WTC11 (cell line): ENCODE measurements at regions not wholly inside any gene's neighbourhood (a gene's known extent, or its start where the extent isn't known, plus 50 kb on each side); places are given as distances from the start of the nearest gene placed in this dataset.

Source experiments
- ATAC-seq: fragments of 200-7000 bp; cut with Tn5 transposase; 2 replicates; pipeline ENCODE4 v1.10.0; 2021; ENCODE audit warnings: mild to moderate bottlenecking, moderate library complexity
- CTCF ChIA-PET: fragments of 300-600 bp; sonication (Branson Sonifier 250); formaldehyde crosslinking; loops from one replicate; lab custom pipeline; 2021; ENCODE audit warnings: antibody characterized with exemption; lab: Charles Lee
- POLR2A ChIA-PET: fragments of 350-600 bp; sonication (Branson Sonifier 250); formaldehyde crosslinking; loops from one replicate; lab custom pipeline; 2021; ENCODE audit warnings: antibody characterized with exemption; lab: Charles Lee
- DNase-seq: peaks from one replicate; pipeline ENCODE4 v3.0.0; 2021; ENCODE audit warnings: low spot score
- H3K27ac Mint-ChIP-seq: 2 replicates; pipeline ENCODE4 v1.8.0; 2021; ENCODE audit warnings: mixed read lengths
- H3K27me3 Mint-ChIP-seq: 2 replicates; pipeline ENCODE4 v1.8.0; 2021; ENCODE audit warnings: low read depth, mild to moderate bottlenecking, moderate library complexity, mixed read lengths
- H3K36me3 Mint-ChIP-seq: 2 replicates; pipeline ENCODE4 v1.8.0; 2021; ENCODE audit warnings: mixed read lengths
- H3K4me1 Mint-ChIP-seq: 2 replicates; pipeline ENCODE4 v1.8.0; 2022; ENCODE audit warnings: mixed read lengths
- H3K4me3 Mint-ChIP-seq: 2 replicates; pipeline ENCODE4 v1.8.0; 2021; ENCODE audit warnings: mild to moderate bottlenecking, moderate library complexity, mixed read lengths
- H3K9me3 Mint-ChIP-seq: 2 replicates; pipeline ENCODE4 v1.8.0; 2021; ENCODE audit warnings: mixed read lengths
- ATF1 ChIP-seq: sonication (generic); formaldehyde crosslinking; IDR thresholded peaks from 2 replicates; pipeline ENCODE4 v1.8.1; 2023; ENCODE audit warnings: mild to moderate bottlenecking, moderate library complexity, missing genetic modification reagents
- CREM ChIP-seq: sonication (generic); formaldehyde crosslinking; IDR thresholded peaks from 2 replicates; pipeline ENCODE4 v1.8.1; 2022; ENCODE audit warnings: mild to moderate bottlenecking, missing genetic modification reagents, moderate library complexity
- GABPB1 ChIP-seq: sonication (generic); formaldehyde crosslinking; IDR thresholded peaks from 2 replicates; pipeline ENCODE4 v1.8.1; 2023; ENCODE audit warnings: mild to moderate bottlenecking, missing genetic modification reagents
- NR2C2 ChIP-seq: sonication (generic); formaldehyde crosslinking; IDR thresholded peaks from 2 replicates; pipeline ENCODE4 v1.8.0; 2022; ENCODE audit warnings: mild to moderate bottlenecking, missing genetic modification reagents
- NR3C1 ChIP-seq: sonication (generic); formaldehyde crosslinking; conservative IDR thresholded peaks from 2 replicates; pipeline ENCODE4 v1.8.1; 2023; ENCODE audit warnings: low read depth, mild to moderate bottlenecking, missing genetic modification reagents
- OVOL2 ChIP-seq: fragments of 250-450 bp; sonication (Bioruptor Pico); IDR thresholded peaks from 2 replicates; pipeline ENCODE4 v1.9.0; 2021; ENCODE audit warnings: mild to moderate bottlenecking, borderline replicate concordance
- RORB ChIP-seq: fragments of 250-450 bp; sonication (Bioruptor Pico); IDR thresholded peaks from 2 replicates; pipeline ENCODE4 v1.9.0; 2021; ENCODE audit warnings: mild to moderate bottlenecking
- SMAD4 ChIP-seq: sonication (generic); formaldehyde crosslinking; IDR thresholded peaks from 2 replicates; pipeline ENCODE4 v1.8.0; 2022; ENCODE audit warnings: mild to moderate bottlenecking, missing genetic modification reagents
- SOX15 ChIP-seq: fragments of 250-450 bp; sonication (Bioruptor Pico); IDR thresholded peaks from 2 replicates; pipeline ENCODE4 v1.9.0; 2021; ENCODE audit warnings: mild to moderate bottlenecking
- SP1 ChIP-seq: sonication (generic); formaldehyde crosslinking; conservative IDR thresholded peaks from 2 replicates; pipeline ENCODE4 v1.8.1; 2022; ENCODE audit warnings: missing genetic modification reagents
- TEAD1 ChIP-seq: sonication (generic); formaldehyde crosslinking; IDR thresholded peaks from 2 replicates; pipeline ENCODE4 v1.8.0; 2022; ENCODE audit warnings: mild to moderate bottlenecking, missing genetic modification reagents
- ZNF219 ChIP-seq: sonication (generic); formaldehyde crosslinking; IDR thresholded peaks from 2 replicates; pipeline ENCODE4 v1.8.0; 2023; ENCODE audit warnings: missing genetic modification reagents, mild to moderate bottlenecking, borderline replicate concordance
- ZNF232 ChIP-seq: sonication (generic); formaldehyde crosslinking; IDR thresholded peaks from 2 replicates; pipeline ENCODE4 v1.8.0; 2022; ENCODE audit warnings: mild to moderate bottlenecking, missing genetic modification reagents
- ZNF396 ChIP-seq: fragments of 250-450 bp; sonication (Bioruptor Pico); IDR thresholded peaks from 2 replicates; pipeline ENCODE4 v1.8.0; 2021; ENCODE audit warnings: mild to moderate bottlenecking, moderate library complexity, borderline replicate concordance
- TF ChIP-seq, protein P1 (sequence below): fragments of 250-450 bp; sonication (Bioruptor Pico); IDR thresholded peaks from 2 replicates; pipeline ENCODE4 v1.9.0; 2021; ENCODE audit warnings: mild to moderate bottlenecking
- TF ChIP-seq, protein P2 (sequence below): sonication (generic); formaldehyde crosslinking; IDR thresholded peaks from 2 replicates; pipeline ENCODE4 v1.8.0; 2022; ENCODE audit warnings: missing genetic modification reagents
- TF ChIP-seq, protein P3 (sequence below): sonication (generic); formaldehyde crosslinking; IDR thresholded peaks from 2 replicates; pipeline ENCODE4 v1.8.0; 2023; ENCODE audit warnings: missing genetic modification reagents
- TF ChIP-seq, protein P4 (sequence below): sonication (generic); formaldehyde crosslinking; IDR thresholded peaks from 2 replicates; pipeline ENCODE4 v1.8.1; 2022; ENCODE audit warnings: mild to moderate bottlenecking, missing genetic modification reagents, moderate library complexity, borderline replicate concordance
- TF ChIP-seq, protein P5 (sequence below): fragments of 250-450 bp; sonication (Bioruptor Pico); conservative IDR thresholded peaks from 2 replicates; pipeline ENCODE4 v1.9.0; 2021; ENCODE audit warnings: mild to moderate bottlenecking
- TF ChIP-seq, protein P6 (sequence below): sonication (generic); formaldehyde crosslinking; IDR thresholded peaks from 2 replicates; pipeline ENCODE4 v1.8.1; 2022; ENCODE audit warnings: mild to moderate bottlenecking, moderate library complexity, missing genetic modification reagents
- TF ChIP-seq, protein P7 (sequence below): sonication (generic); formaldehyde crosslinking; IDR thresholded peaks from 2 replicates; pipeline ENCODE4 v1.8.1; 2023; ENCODE audit warnings: mild to moderate bottlenecking, missing genetic modification reagents, moderate library complexity

DNA sequence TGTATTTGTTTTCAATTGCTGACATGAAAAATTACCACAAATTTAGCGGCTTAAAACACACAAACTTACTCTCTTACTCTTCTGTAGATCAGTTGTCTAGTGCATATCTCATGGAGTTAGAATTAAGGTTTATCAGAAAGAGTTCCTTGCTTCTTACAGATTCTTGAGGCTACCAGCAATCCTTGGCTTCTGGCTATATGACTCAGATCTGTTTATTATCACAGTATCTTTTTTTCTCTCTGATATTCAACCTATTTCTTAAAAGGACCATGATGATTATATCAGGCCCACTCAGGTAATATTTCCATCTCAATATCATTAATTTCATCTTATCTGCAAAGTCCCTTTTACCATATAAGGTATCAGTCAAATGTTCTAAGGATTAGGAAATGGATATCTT is 263.5 kb upstream of the BCHE start:
- H3K36me3 Mint-ChIP-seq, result no peaks in the 10 kb centered on the region
- DNase-seq (no peak), ATAC-seq (no peak)
- no peaks in the 10 kb centered on the region for H3K4me1 Mint-ChIP-seq
- POLR2A ChIA-PET, result no interaction called here
- no peak overlapping the region for H3K27ac Mint-ChIP-seq
- H3K4me3 Mint-ChIP-seq, result no peak overlapping the region
- no peak for TF ChIP-seq OVOL2
- no peak for TF ChIP-seq CREM (CRISPR knock-in tag)
- no peak for TF ChIP-seq ZNF232 (CRISPR knock-in tag)
- TF ChIP-seq RORB, result no peak
- no peak for TF ChIP-seq TEAD1
- TF ChIP-seq, protein P1, sequence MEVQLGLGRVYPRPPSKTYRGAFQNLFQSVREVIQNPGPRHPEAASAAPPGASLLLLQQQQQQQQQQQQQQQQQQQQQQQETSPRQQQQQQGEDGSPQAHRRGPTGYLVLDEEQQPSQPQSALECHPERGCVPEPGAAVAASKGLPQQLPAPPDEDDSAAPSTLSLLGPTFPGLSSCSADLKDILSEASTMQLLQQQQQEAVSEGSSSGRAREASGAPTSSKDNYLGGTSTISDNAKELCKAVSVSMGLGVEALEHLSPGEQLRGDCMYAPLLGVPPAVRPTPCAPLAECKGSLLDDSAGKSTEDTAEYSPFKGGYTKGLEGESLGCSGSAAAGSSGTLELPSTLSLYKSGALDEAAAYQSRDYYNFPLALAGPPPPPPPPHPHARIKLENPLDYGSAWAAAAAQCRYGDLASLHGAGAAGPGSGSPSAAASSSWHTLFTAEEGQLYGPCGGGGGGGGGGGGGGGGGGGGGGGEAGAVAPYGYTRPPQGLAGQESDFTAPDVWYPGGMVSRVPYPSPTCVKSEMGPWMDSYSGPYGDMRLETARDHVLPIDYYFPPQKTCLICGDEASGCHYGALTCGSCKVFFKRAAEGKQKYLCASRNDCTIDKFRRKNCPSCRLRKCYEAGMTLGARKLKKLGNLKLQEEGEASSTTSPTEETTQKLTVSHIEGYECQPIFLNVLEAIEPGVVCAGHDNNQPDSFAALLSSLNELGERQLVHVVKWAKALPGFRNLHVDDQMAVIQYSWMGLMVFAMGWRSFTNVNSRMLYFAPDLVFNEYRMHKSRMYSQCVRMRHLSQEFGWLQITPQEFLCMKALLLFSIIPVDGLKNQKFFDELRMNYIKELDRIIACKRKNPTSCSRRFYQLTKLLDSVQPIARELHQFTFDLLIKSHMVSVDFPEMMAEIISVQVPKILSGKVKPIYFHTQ (CRISPR knock-in tag), result no peak
- TF ChIP-seq ZNF219 (CRISPR knock-in tag), result no peak
- TF ChIP-seq SP1 (CRISPR knock-in tag), result no peak
- TF ChIP-seq, protein P2, sequence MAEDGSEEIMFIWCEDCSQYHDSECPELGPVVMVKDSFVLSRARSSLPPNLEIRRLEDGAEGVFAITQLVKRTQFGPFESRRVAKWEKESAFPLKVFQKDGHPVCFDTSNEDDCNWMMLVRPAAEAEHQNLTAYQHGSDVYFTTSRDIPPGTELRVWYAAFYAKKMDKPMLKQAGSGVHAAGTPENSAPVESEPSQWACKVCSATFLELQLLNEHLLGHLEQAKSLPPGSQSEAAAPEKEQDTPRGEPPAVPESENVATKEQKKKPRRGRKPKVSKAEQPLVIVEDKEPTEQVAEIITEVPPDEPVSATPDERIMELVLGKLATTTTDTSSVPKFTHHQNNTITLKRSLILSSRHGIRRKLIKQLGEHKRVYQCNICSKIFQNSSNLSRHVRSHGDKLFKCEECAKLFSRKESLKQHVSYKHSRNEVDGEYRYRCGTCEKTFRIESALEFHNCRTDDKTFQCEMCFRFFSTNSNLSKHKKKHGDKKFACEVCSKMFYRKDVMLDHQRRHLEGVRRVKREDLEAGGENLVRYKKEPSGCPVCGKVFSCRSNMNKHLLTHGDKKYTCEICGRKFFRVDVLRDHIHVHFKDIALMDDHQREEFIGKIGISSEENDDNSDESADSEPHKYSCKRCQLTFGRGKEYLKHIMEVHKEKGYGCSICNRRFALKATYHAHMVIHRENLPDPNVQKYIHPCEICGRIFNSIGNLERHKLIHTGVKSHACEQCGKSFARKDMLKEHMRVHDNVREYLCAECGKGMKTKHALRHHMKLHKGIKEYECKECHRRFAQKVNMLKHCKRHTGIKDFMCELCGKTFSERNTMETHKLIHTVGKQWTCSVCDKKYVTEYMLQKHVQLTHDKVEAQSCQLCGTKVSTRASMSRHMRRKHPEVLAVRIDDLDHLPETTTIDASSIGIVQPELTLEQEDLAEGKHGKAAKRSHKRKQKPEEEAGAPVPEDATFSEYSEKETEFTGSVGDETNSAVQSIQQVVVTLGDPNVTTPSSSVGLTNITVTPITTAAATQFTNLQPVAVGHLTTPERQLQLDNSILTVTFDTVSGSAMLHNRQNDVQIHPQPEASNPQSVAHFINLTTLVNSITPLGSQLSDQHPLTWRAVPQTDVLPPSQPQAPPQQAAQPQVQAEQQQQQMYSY, result no peak
- H3K9me3 Mint-ChIP-seq, result no peaks in the 10 kb centered on the region
- no peaks in the 10 kb centered on the region for H3K27me3 Mint-ChIP-seq
- CTCF ChIA-PET, result no interaction called here

DNA sequence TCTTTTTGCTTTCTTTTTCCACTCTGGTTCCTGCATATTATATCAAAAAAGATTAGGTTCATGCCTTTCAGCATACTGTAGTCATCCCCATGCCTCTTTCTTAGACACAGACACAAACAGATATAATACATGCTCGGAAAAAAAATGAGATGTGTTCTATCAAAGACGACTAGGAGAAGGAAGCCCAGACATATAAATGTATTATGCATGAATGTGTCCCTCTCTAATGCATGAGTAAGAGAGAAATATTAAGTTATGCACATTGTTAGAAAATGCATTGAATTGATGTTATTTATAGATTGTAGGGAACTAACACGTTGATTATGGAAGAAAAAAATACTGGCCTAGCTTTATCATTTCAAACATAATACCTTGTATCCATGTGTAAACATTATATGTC is 252.4 kb upstream of the BCHE start:
- H3K27me3 Mint-ChIP-seq, result no peaks in the 10 kb centered on the region
- H3K4me1 Mint-ChIP-seq, result peaks cover 10% of the 10 kb centered on the region
- H3K27ac Mint-ChIP-seq, result no peak overlapping the region
- DNase-seq, result no peak
- ATAC-seq, result no peak
- TF ChIP-seq SOX15 (no peak), NR3C1 (CRISPR knock-in tag) (no peak), ATF1 (no peak), CREM (CRISPR knock-in tag) (no peak)
- ChIA-PET POLR2A (no interaction called here), CTCF (no interaction called here)
- no peaks in the 10 kb centered on the region for H3K9me3 Mint-ChIP-seq
- H3K4me3 Mint-ChIP-seq, result no peak overlapping the region
- no peaks in the 10 kb centered on the region for H3K36me3 Mint-ChIP-seq

DNA sequence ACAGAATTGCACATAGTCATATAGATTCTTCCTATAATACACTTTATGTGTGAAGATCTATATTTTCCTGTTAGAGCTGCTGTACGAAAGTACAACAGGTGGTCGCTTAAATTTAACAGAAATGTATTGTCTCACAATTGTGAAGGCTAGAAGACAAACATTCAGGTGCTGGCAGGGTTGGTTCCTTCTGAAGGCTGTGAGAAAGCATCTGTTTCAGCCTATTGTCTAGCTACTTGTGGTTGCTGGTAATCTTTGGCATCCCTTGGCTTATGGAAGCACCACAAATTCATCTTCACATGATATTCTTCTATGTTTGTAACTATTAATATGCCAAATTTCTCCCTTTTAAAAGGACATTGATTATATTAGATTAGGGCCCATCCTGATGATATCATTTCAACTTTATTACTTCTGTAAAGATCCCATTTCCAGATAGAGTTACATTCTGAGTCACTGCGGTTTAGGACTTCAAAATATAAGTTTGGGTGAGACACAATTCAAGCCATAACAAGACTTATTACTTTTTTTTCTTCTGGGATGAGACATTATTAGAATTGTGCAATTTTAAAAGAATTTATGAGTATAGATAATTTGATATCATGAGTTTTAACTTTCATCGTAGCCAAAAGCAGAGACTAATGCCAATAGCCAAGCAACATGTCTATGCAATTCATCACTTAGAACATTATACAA is 248.1 kb upstream of the BCHE start:
- Mint-ChIP-seq H3K36me3 (no peaks in the 10 kb centered on the region), H3K4me3 (no peak overlapping the region), H3K27me3 (no peaks in the 10 kb centered on the region), H3K27ac (no peak overlapping the region), H3K4me1 (no peaks in the 10 kb centered on the region), H3K9me3 (no peaks in the 10 kb centered on the region)
- no peak for DNase-seq
- POLR2A ChIA-PET, result no interaction called here
- ATAC-seq, result no peak
- TF ChIP-seq, protein P3, sequence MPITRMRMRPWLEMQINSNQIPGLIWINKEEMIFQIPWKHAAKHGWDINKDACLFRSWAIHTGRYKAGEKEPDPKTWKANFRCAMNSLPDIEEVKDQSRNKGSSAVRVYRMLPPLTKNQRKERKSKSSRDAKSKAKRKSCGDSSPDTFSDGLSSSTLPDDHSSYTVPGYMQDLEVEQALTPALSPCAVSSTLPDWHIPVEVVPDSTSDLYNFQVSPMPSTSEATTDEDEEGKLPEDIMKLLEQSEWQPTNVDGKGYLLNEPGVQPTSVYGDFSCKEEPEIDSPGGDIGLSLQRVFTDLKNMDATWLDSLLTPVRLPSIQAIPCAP (CRISPR knock-in tag), result no peak
- TF ChIP-seq, protein P4, sequence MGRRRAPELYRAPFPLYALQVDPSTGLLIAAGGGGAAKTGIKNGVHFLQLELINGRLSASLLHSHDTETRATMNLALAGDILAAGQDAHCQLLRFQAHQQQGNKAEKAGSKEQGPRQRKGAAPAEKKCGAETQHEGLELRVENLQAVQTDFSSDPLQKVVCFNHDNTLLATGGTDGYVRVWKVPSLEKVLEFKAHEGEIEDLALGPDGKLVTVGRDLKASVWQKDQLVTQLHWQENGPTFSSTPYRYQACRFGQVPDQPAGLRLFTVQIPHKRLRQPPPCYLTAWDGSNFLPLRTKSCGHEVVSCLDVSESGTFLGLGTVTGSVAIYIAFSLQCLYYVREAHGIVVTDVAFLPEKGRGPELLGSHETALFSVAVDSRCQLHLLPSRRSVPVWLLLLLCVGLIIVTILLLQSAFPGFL (CRISPR knock-in tag), result no peak
- TF ChIP-seq NR2C2, result no peak
- TF ChIP-seq, protein P5, sequence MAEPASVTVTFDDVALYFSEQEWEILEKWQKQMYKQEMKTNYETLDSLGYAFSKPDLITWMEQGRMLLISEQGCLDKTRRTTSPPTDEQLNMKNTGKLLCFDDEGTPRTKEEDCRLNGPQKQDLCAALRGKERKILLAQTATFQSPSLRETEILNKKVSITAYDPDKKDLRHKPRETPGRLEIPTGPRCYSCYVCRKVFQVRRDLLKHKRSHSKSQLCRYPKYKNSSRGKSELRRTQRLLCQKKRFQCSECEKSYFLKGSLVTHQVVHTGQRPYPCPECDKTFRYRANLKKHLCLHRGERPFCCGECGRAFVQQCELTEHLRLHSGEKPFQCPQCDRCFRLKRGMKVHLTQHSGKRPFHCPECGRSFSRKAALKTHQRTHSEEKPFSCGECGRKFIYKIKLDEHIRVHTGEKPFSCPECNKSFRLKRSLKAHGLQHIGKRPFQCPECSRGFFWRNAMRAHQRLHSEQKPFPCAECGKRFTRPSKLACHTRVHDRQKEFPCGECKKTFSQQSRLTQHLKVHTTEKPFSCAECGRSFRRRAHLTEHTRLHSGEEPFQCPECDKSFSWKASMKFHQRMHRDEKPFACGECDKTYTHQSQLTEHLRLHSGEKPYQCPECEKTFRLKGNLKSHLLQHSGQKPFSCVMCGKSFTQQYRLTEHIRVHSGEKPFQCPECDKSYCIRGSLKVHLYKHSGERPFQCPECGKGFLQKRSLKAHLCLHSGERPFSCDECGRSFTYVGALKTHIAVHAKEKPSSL, result no peak
- TF ChIP-seq, protein P6, sequence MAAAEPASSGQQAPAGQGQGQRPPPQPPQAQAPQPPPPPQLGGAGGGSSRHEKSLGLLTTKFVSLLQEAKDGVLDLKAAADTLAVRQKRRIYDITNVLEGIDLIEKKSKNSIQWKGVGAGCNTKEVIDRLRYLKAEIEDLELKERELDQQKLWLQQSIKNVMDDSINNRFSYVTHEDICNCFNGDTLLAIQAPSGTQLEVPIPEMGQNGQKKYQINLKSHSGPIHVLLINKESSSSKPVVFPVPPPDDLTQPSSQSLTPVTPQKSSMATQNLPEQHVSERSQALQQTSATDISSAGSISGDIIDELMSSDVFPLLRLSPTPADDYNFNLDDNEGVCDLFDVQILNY (CRISPR knock-in tag), result no peak
- TF ChIP-seq GABPB1 (CRISPR knock-in tag), result no peak
- no peak for TF ChIP-seq SMAD4 (CRISPR knock-in tag)
- TF ChIP-seq, protein P7, sequence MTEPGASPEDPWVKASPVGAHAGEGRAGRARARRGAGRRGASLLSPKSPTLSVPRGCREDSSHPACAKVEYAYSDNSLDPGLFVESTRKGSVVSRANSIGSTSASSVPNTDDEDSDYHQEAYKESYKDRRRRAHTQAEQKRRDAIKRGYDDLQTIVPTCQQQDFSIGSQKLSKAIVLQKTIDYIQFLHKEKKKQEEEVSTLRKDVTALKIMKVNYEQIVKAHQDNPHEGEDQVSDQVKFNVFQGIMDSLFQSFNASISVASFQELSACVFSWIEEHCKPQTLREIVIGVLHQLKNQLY (CRISPR knock-in tag), result no peak
- no peak for TF ChIP-seq ZNF396
- CTCF ChIA-PET, result interaction anchor here (0.6 kb wide), 1 partner anchor 51 kb away, joined by 3 read pairs; no protein-coding TSS in a partner anchor
